ENCODE measurements at regions not wholly inside any gene's neighbourhood (a gene's known extent, or its start where the extent isn't known, plus 50 kb on each side); places are given as distances from the start of the nearest gene placed in this dataset.

DNA sequence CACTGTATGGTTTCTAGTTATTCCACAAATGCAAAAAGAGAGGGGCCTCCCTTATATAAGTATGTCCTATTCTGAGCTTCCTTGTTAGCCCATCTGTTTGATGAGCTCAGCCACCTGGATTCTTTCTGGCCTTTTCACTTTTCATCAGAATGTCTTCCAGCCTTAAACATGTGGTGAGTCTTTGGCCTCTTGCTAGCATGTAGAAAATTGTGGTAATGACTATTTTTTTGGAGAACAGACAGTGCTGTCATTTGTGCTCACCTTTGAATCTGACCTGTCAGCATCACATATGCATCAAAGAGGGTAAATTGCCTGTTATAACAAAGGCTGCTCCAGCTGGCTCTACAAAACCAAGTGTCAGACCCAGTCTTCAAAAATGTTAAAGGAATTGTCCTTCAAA, 558.7 kb downstream of the RAB38 start:
- Histone ChIP-seq H3K27me3 (replicated peaks; ENCODE audit: control insufficient read depth, insufficient read depth, low read length) (no peaks in the 10 kb centered on the region), H3K36me3 (ENCODE audit: control insufficient read depth, insufficient read depth, low read length) (no peaks in the 10 kb centered on the region), H3K4me3 (replicated peaks; ENCODE audit: low read depth, low read length) (no peak overlapping the region)
- TF ChIP-seq, protein P1, sequence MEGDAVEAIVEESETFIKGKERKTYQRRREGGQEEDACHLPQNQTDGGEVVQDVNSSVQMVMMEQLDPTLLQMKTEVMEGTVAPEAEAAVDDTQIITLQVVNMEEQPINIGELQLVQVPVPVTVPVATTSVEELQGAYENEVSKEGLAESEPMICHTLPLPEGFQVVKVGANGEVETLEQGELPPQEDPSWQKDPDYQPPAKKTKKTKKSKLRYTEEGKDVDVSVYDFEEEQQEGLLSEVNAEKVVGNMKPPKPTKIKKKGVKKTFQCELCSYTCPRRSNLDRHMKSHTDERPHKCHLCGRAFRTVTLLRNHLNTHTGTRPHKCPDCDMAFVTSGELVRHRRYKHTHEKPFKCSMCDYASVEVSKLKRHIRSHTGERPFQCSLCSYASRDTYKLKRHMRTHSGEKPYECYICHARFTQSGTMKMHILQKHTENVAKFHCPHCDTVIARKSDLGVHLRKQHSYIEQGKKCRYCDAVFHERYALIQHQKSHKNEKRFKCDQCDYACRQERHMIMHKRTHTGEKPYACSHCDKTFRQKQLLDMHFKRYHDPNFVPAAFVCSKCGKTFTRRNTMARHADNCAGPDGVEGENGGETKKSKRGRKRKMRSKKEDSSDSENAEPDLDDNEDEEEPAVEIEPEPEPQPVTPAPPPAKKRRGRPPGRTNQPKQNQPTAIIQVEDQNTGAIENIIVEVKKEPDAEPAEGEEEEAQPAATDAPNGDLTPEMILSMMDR (IDR thresholded peaks at IDR 0.05; ENCODE audit: insufficient read depth, low read length, poor library complexity, severe bottlenecking): no peak
- DNase-seq (ENCODE audit: extremely low read depth, insufficient read length): no peak

DNA sequence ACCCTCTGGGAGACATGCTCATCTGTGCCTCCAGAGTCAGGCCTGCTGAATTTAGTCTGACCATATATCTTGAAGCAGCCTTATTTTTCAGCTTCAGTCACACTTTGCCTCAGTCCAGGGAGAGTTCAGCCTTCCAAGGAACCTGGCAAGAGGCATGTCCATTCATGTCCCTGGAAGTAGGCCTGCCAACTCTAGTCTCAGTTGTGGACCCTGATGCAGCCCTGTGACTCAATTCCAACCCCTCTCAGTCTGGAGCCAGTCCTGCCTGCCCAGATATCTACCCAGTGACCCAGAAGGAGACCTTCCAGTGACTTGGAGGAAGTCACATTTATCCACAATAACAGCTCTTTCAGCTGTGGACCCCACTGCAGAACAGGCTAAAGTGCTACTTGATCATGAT, 566.6 kb downstream of the TMEM135 start:
- DNase-seq (ENCODE audit: extremely low read depth, insufficient read length): no peak
- TF ChIP-seq, protein P1 (IDR thresholded peaks at IDR 0.05; ENCODE audit: insufficient read depth, low read length, poor library complexity, severe bottlenecking): no peak
- H3K4me3 ChIP-seq (replicated peaks; ENCODE audit: low read depth, low read length): no peak overlapping the region
- H3K27me3 ChIP-seq (replicated peaks; ENCODE audit: control insufficient read depth, insufficient read depth, low read length): no peaks in the 10 kb centered on the region
- no peaks in the 10 kb centered on the region for H3K36me3 ChIP-seq (ENCODE audit: control insufficient read depth, insufficient read depth, low read length)

DNA sequence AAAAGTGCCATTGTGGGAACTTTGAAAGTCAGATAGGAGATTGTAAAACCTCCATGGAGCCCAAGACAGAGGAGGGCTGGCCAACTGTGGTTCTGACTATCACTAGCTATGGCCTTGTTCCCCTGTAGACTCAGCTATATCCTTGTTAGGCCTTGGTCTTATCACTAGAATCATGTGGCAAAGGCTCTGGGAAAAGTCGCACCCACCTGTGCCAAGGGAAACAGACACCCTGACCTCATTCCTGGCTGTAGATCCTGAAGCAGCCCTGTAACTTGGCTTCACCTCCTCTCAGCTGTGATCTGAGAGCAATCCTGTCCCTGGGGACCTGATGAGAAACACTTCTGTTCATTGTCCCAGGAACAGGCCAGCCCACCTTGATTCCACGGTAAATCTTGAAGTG, 566.2 kb downstream of the TMEM135 start:
- H3K4me3 ChIP-seq (replicated peaks; ENCODE audit: low read depth, low read length): no peak overlapping the region
- H3K27me3 ChIP-seq (replicated peaks; ENCODE audit: control insufficient read depth, insufficient read depth, low read length): no peaks in the 10 kb centered on the region
- TF ChIP-seq, protein P1 (IDR thresholded peaks at IDR 0.05; ENCODE audit: insufficient read depth, low read length, poor library complexity, severe bottlenecking): no peak
- no peak for DNase-seq (ENCODE audit: extremely low read depth, insufficient read length)
- H3K36me3 ChIP-seq (ENCODE audit: control insufficient read depth, insufficient read depth, low read length): no peaks in the 10 kb centered on the region

DNA sequence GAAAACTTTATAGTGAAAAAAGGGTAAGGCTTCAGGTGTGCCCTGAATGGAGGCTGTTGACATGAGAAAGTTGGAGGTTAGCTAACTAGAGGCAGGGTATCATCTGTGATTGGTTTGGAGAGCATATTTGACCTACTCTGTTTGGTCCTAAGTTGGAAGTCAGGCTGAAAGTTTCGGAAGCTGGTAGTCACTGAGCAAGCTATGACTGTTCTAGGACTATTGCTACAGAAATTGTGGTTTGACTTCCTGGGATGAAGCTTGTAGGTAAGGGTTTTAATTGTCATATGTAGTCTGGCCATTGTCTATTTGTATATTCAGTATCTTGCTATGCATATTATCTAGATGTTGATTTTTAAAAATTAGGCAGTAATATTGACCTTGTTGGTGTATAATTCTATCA, 565.0 kb downstream of the TMEM135 start:
- no peak for DNase-seq (ENCODE audit: extremely low read depth, insufficient read length)
- TF ChIP-seq, protein P1 (IDR thresholded peaks at IDR 0.05; ENCODE audit: insufficient read depth, low read length, poor library complexity, severe bottlenecking): no peak
- no peaks in the 10 kb centered on the region for H3K27me3 ChIP-seq (replicated peaks; ENCODE audit: control insufficient read depth, insufficient read depth, low read length)
- H3K4me3 ChIP-seq (replicated peaks; ENCODE audit: low read depth, low read length): no peak overlapping the region
- no peaks in the 10 kb centered on the region for H3K36me3 ChIP-seq (ENCODE audit: control insufficient read depth, insufficient read depth, low read length)

DNA sequence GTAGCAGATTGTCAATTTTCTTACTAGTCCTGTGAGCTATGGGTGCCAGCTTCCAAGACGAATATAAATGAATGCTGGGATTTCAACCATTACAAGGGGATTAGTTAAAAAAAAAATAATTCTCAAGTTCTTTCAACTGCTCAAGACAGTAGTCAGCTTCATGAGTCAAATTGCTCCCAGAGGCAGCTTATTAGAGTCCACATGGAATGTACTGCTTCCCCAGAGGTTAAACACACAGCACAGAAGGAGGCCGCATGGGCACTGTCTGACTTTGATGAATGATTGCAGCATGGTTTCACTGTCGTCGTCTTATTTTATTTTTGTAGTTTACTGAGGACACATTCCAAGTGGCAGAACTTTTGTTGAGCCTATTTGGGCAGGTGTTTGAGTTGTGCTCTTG, 563.2 kb downstream of the TMEM135 start:
- no peaks in the 10 kb centered on the region for H3K36me3 ChIP-seq (ENCODE audit: control insufficient read depth, insufficient read depth, low read length)
- no peak overlapping the region for H3K4me3 ChIP-seq (replicated peaks; ENCODE audit: low read depth, low read length)
- TF ChIP-seq, protein P1 (IDR thresholded peaks at IDR 0.05; ENCODE audit: insufficient read depth, low read length, poor library complexity, severe bottlenecking): no peak
- H3K27me3 ChIP-seq (replicated peaks; ENCODE audit: control insufficient read depth, insufficient read depth, low read length): no peaks in the 10 kb centered on the region
- DNase-seq (ENCODE audit: extremely low read depth, insufficient read length): no peak

DNA sequence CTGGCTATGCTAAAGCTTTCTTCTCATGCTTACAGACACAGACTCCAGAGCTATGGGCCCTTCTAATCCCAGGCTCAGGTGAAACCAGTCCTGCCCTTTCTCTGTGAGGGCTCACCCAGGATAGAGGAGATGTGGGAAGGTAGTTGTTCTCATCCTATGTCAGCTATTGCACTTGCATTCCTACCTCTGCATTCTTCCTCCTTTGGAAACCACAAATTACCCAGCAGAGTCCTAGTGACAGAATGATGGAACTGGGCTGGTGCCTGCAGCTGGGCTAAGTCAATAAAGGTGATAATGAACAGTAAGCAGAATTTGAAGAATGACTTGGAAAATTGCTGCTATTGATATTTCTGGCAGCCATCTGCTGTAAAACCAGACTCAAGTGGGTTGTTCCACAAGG, 560.0 kb downstream of the TMEM135 start:
- Histone ChIP-seq H3K27me3 (replicated peaks; ENCODE audit: control insufficient read depth, insufficient read depth, low read length) (no peaks in the 10 kb centered on the region; the same call in 1 of the 2 replicates), H3K36me3 (ENCODE audit: control insufficient read depth, insufficient read depth, low read length) (no peaks in the 10 kb centered on the region), H3K4me3 (replicated peaks; ENCODE audit: low read depth, low read length) (no peak overlapping the region)
- DNase-seq (ENCODE audit: extremely low read depth, insufficient read length): no peak
- TF ChIP-seq, protein P1 (IDR thresholded peaks at IDR 0.05; ENCODE audit: insufficient read depth, low read length, poor library complexity, severe bottlenecking): no peak
